NCI-H2029 (cell line): ENCODE measurements at regions not wholly inside any gene's neighbourhood (a gene's known extent, or its start where the extent isn't known, plus 50 kb on each side); places are given as distances from the start of the nearest gene placed in this dataset.

Experiments used
- DNase-seq: peaks from one replicate; lab custom pipeline; 2025; lab: John Stamatoyannopoulos, UW

DNA sequence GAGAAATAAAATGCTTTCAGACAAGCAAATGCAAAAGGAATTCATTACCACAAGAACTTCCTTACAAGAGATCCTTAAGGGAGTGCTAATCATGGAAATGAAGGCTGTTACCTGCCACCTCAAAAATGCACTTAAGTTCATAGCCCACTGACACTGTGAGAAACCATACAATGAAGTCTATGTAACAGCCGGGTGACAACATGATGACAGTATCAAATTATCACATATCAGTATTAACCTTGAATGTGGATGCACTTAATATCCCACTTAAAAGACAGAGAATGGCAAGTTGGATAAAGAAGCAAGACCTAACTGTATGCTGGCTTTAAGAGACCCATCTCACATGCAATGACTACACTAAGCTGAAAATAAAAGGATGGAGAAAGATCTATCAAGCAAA is 403.4 kb upstream of the MC4R start:
- no peak for DNase-seq

DNA sequence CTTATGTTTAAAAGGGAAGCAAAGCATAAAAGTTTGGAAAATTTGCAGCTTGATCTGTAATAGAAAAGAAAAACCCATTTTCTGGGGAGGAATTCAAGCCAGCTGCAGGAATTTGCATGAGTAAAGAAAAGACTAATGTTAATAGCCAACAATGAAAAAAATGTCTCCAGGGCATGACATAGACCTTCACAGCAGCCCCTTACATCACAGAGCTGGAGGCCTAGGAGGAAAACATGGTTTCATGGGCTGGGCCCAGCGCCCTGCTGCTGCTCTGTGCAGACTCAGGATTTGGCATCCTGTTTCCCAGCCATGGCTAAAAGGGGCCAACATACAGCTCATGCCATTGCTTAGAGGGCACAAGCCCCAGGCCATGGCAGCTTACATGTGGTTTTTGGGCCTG is 411.6 kb upstream of the MC4R start:
- no peak for DNase-seq

DNA sequence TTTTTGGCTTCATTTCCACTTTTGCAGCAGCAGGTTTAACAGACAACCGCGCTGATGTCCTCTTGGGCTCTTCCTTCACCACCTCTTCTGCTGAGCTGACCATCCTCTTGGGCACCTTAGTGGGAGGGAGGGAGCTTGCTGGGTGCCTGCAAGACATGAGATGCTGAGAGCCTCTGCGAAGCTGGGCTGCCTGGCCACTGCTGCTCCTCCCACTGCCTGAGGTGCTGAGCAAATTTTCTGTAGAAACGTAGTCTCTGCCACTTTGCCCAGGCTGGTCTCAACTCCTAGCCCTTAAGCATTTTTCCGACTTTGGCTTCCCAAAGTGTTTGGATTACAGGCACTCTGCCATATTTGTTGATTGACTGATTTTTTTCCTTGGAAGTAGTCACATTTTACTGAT is 422.2 kb upstream of the MC4R start:
- no peak for DNase-seq

DNA sequence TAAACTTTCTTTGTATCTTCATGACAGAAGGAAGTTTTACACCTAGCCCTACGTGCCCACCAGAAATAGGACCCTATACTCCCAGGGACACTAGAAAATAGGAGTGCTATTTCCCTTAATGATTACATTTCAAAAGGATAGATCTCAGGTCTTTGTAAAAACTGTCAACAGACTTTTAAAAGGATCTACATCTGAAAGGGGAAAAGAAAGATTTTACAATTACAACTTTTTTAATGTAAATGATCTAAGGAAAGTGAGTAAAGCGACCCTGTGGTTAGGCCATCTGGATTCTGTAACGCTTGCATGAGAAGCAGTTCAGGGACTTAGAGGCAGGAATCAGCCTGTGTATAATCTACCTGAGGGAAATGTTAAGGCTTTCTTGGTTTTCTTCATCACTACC is 431.8 kb upstream of the MC4R start:
- DNase-seq: no peak

DNA sequence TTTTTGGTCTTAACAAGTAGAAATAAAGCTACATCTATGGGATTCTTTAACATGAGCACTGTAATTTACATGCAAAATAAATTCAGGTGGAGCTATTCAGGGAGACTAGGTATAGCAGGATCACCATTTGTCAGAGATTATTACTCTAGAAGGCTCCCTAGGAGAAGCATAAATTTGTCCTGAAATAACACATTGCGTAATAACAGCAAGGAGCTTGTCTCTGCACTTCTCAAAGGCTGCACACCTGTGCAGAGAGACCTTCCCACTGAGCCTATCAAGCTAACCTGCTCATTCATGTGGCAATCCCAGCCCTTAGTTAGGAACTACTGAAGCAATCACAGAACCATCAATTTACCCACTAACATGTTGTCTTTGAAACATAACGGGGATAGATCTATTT is 437.4 kb upstream of the MC4R start:
- no peak for DNase-seq

DNA sequence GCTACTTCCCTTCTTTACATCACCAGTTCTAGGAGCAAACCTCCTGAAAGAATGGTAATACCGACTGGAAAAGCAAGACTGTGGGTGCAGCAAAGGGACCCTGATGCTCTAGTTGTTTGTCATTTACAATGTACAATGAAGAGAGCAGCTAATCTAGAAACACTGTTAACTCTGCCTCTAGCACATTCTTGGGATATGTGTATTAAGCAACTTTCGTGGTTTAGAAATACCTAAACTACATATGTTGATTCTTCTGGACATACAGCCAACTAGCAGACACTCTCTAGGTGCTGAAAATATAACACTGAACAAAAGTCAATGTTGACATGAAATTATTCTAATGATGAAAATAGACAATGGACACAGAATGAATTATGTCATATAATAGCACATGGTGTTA is 440.3 kb upstream of the MC4R start:
- no peak for DNase-seq

DNA sequence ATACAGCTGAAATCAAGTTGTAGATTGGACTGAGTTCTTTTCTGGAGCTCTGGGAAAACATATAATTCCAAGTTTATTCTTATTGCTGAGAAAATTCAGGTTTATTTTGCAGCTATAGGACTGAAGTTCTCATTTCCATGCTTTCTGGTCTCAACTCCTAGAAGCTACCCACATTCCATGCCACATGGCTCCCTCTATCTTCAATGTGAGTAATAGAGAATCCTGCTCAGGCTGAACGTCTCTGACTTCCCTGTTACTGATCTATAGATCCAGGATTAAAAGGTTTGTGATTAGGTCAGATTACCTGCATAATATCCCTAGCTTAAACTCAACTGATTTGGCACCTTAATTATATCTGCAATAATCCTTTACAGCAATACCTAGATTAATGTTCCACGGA is 453.8 kb upstream of the MC4R start:
- DNase-seq: no peak

DNA sequence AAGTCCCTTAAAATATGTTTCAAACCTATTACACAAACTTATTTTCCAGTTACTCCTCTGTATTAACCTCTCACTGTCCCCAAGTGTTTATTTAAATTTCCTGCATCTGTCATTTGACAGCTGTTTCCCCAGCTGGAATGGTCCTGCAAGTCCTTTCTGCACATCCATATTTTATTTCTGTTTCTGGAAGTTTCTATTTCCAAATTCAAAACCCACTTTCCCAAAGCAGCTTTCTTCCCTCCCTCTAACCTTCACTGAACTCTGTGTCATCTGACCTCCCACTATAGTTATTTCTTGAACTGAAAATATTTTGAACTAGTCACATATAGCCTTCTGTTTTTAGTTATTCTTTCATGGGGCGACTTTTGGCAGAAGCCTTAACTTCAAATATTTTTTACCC is 459.4 kb upstream of the MC4R start:
- no peak for DNase-seq

DNA sequence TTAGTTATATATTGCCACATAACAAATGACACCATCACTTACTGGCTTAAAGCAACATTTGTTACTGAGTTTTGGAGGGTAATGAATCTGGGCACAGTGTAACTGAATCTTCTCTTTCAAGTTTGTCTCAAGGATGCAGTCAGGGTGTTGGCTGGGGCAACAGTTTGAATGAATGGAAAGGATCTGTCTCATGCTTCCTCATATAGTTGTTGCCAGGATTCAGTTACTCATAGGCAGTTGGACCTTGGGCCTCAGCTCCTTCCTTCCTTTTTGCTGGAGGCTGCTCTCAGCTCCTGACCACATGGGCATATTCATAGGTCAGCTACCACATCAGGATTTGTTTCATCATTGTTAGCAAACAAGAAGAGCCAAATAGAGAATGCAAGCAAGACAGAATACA is 466.1 kb upstream of the MC4R start:
- no peak for DNase-seq

DNA sequence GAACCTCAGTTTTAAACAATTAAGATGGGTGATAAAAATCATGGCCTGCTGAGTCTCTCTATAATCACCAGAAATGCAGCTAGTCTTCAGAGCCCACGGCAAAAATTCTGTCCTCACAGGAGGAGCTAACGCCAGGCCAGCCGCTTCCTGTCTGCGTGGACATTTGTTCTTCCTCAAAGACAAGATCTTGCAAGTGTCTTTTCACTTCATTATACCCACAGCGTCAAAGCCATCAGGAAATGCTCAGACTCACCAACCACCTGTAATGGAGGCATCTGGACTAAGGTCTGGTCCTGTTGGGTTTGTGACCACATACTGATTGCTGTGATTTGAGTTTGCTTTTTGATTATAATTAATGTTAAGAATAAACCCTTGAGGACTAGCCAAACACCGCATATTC is 473.8 kb upstream of the MC4R start:
- no peak for DNase-seq

DNA sequence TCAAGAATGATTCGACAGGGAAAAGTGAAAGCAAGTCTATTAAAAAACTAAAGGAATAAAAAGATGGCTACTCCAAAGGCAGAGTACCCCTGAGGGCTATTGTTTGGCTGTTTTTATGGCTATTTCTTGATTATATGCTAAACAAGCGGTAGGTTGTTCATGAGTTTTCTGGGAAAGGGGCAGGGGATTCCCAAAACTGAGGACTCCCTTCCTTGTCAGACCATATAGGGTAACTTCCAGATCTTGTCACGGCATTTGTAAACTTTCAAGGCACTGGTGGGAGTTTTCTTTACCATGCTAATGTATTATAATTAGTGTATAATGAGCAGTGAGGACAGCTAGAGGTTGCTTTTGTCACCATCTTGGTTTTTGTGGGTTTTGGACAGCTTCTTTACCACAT is 474.9 kb upstream of the MC4R start:
- no peak for DNase-seq

DNA sequence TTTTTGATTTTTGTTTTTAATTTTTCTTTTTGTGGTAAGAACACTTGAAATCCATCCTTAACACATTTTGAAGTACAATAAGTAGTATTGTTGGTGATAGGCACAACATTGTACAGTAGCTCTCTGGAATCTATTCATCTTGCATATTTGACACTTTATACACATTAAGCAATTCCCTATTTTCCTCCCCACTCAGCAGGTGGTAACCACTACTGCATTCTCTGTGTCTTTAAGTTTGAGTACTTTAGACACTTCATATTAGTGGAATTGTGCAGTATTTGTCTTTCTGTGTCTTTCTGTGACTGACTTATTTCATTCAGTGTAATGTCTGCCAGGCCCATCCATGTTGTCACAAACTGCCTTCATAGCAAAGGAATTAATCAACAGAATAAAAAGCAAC is 471.7 kb upstream of the CDH20 start:
- DNase-seq: no peak

DNA sequence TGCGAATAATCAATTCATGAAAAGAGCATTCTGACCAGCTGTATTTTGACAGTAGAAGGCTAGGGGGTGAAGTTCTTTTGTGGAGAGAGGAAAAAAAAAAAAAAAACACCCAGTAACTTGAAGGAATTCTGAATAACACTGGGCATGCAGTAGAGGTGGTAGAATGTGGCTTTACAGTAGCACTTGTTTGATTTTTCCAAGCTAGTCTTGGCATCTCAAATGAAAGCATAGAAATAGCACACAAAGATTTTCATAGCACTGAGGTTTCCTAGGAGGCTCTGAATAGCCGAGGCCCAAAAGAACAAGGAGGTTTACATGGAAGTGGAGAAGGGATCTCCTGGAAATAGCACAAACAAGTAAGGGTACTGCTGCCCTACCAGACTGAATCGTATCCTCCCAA is 470.2 kb upstream of the CDH20 start:
- DNase-seq: no peak

DNA sequence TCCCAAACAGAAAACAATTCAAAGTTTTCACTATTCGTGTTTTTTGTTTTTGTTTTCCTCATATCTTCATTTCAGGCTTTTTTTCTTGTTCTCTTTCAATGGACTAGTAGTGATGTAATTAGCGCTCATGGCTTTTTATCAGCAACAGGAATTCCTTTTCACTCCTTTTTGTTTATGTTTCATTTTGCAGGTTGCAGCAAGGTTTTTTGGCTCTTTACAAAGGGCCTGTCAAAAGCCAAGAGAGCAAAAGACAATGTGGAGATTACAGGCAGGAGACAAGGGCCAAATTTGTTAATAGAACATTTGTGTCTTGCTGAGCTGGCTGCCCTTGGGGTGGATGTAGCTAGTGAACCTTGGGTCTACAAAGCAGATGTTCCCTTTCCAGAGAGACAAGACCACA is 467.4 kb upstream of the CDH20 start:
- no peak for DNase-seq

DNA sequence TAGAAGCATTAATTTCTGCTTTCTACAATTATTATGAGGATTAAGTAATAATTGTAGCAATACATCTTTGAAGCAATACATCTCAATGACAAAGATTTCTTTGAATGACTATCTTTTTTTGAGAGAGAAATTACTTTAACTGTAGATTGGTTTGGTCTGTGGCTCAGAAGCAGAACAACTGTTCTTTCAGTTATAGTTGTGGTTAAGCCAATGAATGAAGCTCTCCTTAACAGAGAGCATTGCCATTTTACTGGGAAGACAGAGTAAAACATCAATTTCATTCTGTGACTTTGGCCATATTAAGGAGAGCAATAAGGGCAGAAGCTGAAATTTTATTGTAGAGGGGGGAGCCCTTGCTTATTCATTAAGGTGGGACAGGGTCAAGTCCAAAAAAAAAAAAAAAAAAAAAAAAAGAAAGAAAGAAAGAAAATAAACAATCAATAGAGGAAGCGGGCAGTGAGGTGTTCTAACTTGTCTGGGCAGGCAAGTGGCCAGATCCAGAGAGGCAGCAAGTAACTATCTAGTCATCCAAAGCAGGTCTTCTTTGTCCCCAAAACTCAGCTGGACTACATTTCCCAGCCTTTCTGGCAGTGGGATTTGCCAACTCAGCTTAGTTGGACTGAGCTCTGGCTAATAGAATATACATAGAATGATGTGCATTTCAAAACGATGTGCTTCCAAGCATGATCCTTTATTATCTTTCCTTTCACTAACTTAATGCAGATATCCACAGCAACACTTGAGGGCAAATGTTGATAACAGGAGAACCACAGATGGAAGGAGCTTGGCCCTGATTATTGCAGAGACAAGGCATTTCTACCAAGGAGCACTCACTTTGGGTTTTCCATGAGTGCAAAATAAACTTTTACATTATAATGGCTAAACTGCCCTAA is 462.7 kb upstream of the CDH20 start:
- no peak for DNase-seq

DNA sequence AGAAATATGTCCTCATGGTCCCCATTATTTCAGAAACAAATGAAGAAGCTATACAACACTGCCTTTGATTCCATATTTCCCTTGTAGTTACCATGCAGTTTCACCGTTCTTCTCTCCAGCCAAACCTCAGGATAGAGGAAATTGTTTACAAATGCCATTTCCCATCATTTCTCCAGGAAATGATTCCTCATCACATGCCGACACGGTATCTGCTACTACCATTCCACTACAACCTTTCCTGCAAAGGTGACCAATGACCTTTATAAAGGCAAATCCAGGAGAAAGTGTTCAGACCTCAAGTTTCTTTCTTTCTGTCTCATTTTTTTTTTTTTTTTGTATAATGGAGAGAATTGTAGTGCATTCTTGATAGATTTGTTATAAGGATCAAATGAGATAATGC is 460.8 kb upstream of the CDH20 start:
- no peak for DNase-seq

DNA sequence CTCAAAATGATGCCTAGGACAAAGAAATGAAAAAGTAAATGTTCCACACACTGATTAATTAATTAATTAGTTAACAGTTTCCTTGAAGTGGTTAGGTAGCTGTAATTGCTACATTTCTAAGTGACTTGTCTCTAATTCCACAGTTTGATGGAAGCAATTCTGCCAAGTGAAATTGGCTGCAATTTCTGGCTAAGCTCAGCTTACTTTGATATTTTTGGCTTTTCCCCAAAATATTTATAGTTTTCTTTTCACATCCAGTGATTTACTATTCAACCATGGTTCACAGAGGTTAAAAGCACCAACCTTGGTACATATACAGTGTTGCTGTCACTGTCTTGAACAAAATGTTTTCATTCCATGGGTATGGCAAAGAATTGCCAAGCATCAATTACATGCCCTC is 459.5 kb upstream of the CDH20 start:
- DNase-seq: no peak

DNA sequence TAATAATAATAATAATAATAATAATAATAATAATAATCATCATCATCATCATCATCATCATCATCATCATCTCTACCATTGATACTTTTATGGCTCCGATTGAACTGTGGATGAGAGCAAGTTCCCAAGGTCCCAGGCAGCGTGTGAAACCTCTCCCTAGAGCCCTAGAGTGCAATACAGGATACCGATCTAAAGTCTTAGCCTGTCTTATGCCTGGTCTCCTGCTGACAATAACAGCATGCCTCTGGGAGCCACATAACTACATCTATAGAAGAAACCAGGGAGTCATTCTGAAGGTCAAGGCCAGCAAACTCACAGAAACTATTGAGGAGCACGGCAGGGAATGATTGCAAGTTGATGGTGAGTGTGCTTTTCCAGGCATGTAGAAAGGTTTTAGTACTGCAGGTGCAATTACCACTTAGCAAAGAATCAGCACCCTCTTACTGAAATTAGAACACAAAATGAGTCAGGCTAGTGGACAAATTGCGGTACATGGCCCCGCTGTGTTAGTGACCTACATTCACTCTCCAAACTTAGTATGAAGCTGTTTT is 457.2 kb upstream of the CDH20 start:
- no peak for DNase-seq

DNA sequence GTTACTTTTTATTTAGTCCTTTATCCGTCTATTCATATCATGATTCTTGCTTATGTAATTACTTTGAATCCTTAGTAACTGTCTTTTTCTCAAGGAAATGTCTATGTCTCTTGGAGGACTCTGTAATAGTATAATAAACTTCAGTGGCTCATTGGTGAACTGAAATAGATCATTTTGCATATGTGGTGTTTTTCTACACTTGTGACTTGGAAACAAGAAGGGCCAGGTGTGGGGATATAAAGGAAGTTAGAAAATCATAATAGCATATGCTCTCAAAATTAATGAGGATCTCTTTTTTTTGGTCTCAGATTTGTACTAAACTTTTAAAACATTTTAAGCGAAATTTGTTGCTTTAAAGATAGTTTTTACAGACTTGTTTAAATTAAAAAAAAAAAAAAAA is 453.0 kb upstream of the CDH20 start:
- no peak for DNase-seq

DNA sequence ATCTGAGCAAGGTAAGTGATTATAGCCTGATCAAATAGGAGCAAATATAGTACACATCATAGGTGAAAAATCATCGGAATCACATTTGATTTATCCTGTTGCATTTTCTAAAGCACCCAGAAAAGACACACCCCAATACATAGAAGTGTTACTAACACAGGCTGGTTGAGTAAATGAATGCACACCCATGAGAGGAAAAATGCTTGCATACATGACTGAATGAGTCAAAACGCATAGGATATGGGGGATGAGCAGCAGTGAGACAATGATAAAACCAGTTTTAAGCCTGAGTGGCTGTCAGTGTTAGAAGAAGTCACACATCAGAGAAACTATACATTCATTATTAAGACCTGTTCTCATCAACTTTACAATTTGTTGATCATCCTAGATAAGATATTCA is 449.6 kb upstream of the CDH20 start:
- no peak for DNase-seq

DNA sequence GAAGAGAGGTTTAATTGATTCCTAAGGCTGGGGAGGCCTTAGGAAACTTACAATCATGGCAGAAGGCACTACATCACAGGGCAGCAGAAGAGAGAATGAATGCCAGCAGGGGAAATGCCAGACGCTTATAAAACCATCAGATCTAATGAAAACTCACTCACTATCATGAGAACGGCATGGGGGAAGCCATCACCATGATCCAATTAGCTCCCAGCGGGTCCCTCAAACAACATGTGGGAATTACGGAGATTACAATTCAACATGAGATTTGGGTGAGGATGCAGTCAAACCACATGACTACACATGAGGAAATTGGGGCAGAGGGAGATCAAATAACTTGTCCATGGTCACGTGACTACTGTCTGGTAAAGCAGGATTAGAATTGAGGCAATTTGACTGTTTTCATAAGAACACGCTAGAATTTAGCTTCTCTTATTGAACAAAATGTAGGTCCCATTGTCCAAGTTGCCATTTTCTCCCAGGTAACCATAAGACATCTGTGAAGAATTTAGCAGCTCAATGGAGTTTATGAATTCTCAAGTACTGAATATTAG is 445.1 kb upstream of the CDH20 start:
- no peak for DNase-seq

DNA sequence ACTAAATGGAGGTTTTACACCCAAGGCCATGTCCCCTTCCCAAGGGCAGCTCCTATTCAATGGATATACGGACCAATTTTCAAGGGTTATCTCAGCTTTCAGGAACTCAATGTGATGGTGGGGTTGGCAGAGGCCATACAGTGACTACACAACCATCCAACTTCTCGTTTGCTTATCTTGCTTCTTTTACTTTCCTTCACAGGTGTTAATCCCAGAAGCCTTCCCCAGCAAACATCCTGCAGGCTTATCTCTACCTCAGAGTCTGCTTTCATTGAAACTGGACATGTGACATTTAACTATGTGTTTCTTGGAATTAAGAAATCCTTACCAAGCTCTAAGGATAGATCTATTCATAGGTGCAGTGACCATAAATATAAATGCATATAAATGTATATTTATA is 443.8 kb upstream of the CDH20 start:
- no peak for DNase-seq

DNA sequence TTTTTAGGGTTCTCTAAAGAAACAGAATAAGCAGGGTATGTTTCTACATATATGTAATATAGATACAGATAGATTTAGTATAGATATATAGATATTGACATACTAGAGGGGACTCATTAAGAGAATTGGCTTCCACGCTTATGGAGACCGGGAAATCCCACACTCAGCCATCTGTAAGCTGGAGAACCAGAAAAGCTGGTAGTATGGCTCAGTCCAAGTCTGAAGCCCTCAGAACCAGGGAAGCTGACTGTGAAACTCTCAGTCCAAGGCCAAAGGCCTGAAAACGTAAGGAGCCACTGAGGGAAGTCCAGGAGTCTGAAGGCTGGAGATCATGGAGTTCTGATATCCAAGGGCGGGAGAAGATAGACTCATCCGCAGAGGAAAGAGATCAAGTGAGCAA is 441.3 kb upstream of the CDH20 start:
- DNase-seq: no peak

DNA sequence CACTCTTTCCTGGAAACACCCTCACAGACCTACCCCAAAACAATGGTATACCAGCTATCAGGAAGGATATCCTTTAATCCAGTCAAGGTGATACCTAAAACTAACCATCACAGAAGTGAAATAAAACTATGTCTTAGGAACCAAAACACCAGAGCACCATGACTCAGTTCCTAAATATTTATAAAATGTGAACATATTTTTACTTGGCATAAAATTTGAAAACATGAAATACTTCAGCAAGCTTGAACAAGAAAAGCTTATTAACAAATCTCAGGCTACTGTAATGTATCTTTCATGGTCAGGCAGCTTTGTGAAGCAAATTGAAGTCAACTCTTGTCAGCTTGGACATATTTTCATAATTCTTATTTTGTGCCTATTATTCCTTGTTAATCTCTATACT is 440.8 kb upstream of the CDH20 start:
- no peak for DNase-seq
